ENCODE measurements at regions not wholly inside any gene's neighbourhood (a gene's known extent, or its start where the extent isn't known, plus 50 kb on each side); places are given as distances from the start of the nearest gene placed in this dataset.

DNA sequence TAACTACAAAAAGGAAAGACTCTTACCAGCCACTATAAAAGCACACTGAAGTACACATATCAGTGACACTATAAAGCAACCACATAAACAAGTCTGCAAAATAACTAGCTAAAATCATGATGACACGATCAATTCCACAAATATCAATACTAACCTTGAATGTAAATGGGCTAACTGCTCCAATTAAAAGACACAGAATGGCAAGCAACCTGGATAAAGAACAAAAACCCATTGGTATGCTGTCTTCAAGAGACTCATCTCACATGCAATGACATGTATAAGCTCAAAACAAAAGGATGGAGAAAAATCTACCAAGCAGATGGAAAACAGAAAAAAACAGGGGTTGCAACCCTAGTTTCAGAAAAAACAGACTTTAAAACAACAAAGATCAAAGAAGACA, 59.7 kb upstream of the LYPLAL1 start:
- FAIRE-seq (no peak), DNase-seq (ENCODE audit: insufficient read length, low spot score) (no peak)
- TF ChIP-seq POLR2A (IDR thresholded peaks at IDR 0.05; ENCODE audit: low read depth, low read length), result no peak

- FAIRE-seq, result no peak
- no peak for TF ChIP-seq POLR2A (IDR thresholded peaks at IDR 0.05; ENCODE audit: low read depth, low read length)
- no peak for DNase-seq (ENCODE audit: insufficient read length, low spot score)
Observed at GRCh38 chr1:219119839-219120238, 53.8 kb upstream of the LYPLAL1 start.

- FAIRE-seq (no peak), DNase-seq (ENCODE audit: insufficient read length, low spot score) (no peak)
Observed at GRCh38 chr1:219120624-219121544, 52.8 kb upstream of the LYPLAL1 start.

GRCh38 chr1:219121679-219122078, 52.0 kb upstream of the LYPLAL1 start:
- TF ChIP-seq POLR2A (IDR thresholded peaks at IDR 0.05; ENCODE audit: low read depth, low read length), result no peak
- DNase-seq (ENCODE audit: insufficient read length, low spot score) (no peak), FAIRE-seq (no peak)

More at GRCh38 chr1:219120624-219121544, 52.8 kb upstream of the LYPLAL1 start:
- TF ChIP-seq POLR2A (IDR thresholded peaks at IDR 0.05; ENCODE audit: low read depth, low read length), result no peak

DNA sequence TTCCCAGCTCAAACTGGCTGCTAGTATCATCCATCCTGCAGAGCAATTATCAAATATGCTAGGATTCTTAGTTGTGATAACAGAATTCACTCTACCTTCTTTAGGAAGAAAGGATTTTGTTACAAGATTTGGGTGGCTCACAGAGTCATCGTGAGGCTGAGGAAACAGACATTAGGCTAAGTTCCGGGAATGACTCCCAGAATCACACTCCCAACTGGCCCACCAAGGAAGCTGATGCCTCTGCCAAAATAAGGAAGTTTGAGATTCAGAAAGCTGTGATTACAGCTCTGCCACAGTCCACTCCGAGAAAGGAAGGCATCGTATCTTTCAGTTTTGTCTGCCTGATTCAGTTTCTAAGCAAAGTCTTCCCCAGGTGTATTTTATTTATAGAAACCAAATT, 50.6 kb upstream of the LYPLAL1 start:
- FAIRE-seq (no peak), DNase-seq (ENCODE audit: insufficient read length, low spot score) (no peak)
- no peak for TF ChIP-seq POLR2A (IDR thresholded peaks at IDR 0.05; ENCODE audit: low read depth, low read length)
